ENCODE measurements at regions not wholly inside any gene's neighbourhood (a gene's known extent, or its start where the extent isn't known, plus 50 kb on each side); places are given as distances from the start of the nearest gene placed in this dataset.

- DNase-seq (ENCODE audit: low spot score) (no peak), ATAC-seq (ENCODE audit: low read depth) (no peak)
- no peaks in the 10 kb centered on the region for H3K36me3 ChIP-seq (ENCODE audit: low read depth)
- H3K27me3 ChIP-seq (ENCODE audit: insufficient read depth, poor library complexity, severe bottlenecking), result no peaks in the 10 kb centered on the region
- no peak for TF ChIP-seq CTCF (IDR thresholded peaks at IDR 0.05; ENCODE audit: poor library complexity, severe bottlenecking)
- H3K27ac ChIP-seq (ENCODE audit: poor library complexity, severe bottlenecking), result no peak overlapping the region
- no peaks in the 10 kb centered on the region for H3K9me3 ChIP-seq (ENCODE audit: severe bottlenecking)
- peaks cover 6% of the 10 kb centered on the region for H3K4me1 ChIP-seq (ENCODE audit: insufficient read depth, poor library complexity, severe bottlenecking)
- H3K4me3 ChIP-seq (ENCODE audit: severe bottlenecking), result no peak overlapping the region
Measured at GRCh38 chr1:56077206-56077605, 502.2 kb downstream of the PLPP3 start.

- no peaks in the 10 kb centered on the region for H3K27me3 ChIP-seq (ENCODE audit: insufficient read depth, poor library complexity, severe bottlenecking)
- DNase-seq (ENCODE audit: low spot score) (no peak), ATAC-seq (ENCODE audit: low read depth) (no peak)
- H3K27ac ChIP-seq (ENCODE audit: poor library complexity, severe bottlenecking), result no peak overlapping the region
- H3K4me3 ChIP-seq (ENCODE audit: severe bottlenecking), result no peak overlapping the region
- H3K9me3 ChIP-seq (ENCODE audit: severe bottlenecking), result no peaks in the 10 kb centered on the region
- H3K4me1 ChIP-seq (ENCODE audit: insufficient read depth, poor library complexity, severe bottlenecking), result peaks cover 2% of the 10 kb centered on the region
- no peak for TF ChIP-seq CTCF (IDR thresholded peaks at IDR 0.05; ENCODE audit: poor library complexity, severe bottlenecking)
- no peaks in the 10 kb centered on the region for H3K36me3 ChIP-seq (ENCODE audit: low read depth)
Measured at GRCh38 chr1:56074007-56074651, 505.2 kb downstream of the PLPP3 start.

GRCh38 chr1:56073614-56074006 lies 505.8 kb downstream of the PLPP3 start:
- DNase-seq (ENCODE audit: low spot score), result no peak
- ATAC-seq (ENCODE audit: low read depth), result no peak
- H3K4me3 ChIP-seq (ENCODE audit: severe bottlenecking), result no peak overlapping the region
- no peaks in the 10 kb centered on the region for H3K9me3 ChIP-seq (ENCODE audit: severe bottlenecking)
- H3K27ac ChIP-seq (ENCODE audit: poor library complexity, severe bottlenecking), result no peak overlapping the region
- H3K27me3 ChIP-seq (ENCODE audit: insufficient read depth, poor library complexity, severe bottlenecking), result no peaks in the 10 kb centered on the region
- TF ChIP-seq CTCF (IDR thresholded peaks at IDR 0.05; ENCODE audit: poor library complexity, severe bottlenecking), result no peak
- peaks cover 7% of the 10 kb centered on the region for H3K4me1 ChIP-seq (ENCODE audit: insufficient read depth, poor library complexity, severe bottlenecking)
- no peaks in the 10 kb centered on the region for H3K36me3 ChIP-seq (ENCODE audit: low read depth)

- no peak for DNase-seq (ENCODE audit: low spot score)
- no peaks in the 10 kb centered on the region for H3K36me3 ChIP-seq (ENCODE audit: low read depth)
- no peaks in the 10 kb centered on the region for H3K9me3 ChIP-seq (ENCODE audit: severe bottlenecking)
- no peak for TF ChIP-seq CTCF (IDR thresholded peaks at IDR 0.05; ENCODE audit: poor library complexity, severe bottlenecking)
- no peaks in the 10 kb centered on the region for H3K27me3 ChIP-seq (ENCODE audit: insufficient read depth, poor library complexity, severe bottlenecking)
- ATAC-seq (ENCODE audit: low read depth), result no peak
- peaks cover 8% of the 10 kb centered on the region for H3K4me1 ChIP-seq (ENCODE audit: insufficient read depth, poor library complexity, severe bottlenecking)
- no peak overlapping the region for H3K27ac ChIP-seq (ENCODE audit: poor library complexity, severe bottlenecking)
- no peak overlapping the region for H3K4me3 ChIP-seq (ENCODE audit: severe bottlenecking)
Measured at GRCh38 chr1:56073206-56073605, 506.2 kb downstream of the PLPP3 start.

- DNase-seq (ENCODE audit: low spot score) (no peak), ATAC-seq (ENCODE audit: low read depth) (no peak)
- Histone ChIP-seq H3K27me3 (ENCODE audit: insufficient read depth, poor library complexity, severe bottlenecking) (no peaks in the 10 kb centered on the region), H3K36me3 (ENCODE audit: low read depth) (no peaks in the 10 kb centered on the region), H3K4me1 (ENCODE audit: insufficient read depth, poor library complexity, severe bottlenecking) (peaks cover 8% of the 10 kb centered on the region), H3K27ac (ENCODE audit: poor library complexity, severe bottlenecking) (no peak overlapping the region), H3K9me3 (ENCODE audit: severe bottlenecking) (no peaks in the 10 kb centered on the region), H3K4me3 (ENCODE audit: severe bottlenecking) (no peak overlapping the region)
- TF ChIP-seq CTCF (IDR thresholded peaks at IDR 0.05; ENCODE audit: poor library complexity, severe bottlenecking), result no peak
Measured at GRCh38 chr1:56072310-56072709, 507.1 kb downstream of the PLPP3 start.

Measured in RWPE2 (cell line).